K562 (cell line): ENCODE measurements at regions not wholly inside any gene's neighbourhood (a gene's known extent, or its start where the extent isn't known, plus 50 kb on each side); places are given as distances from the start of the nearest gene placed in this dataset.

Source experiments
- ATAC-seq: fragments of 200-7000 bp; cut with Tn5 transposase; 3 replicates; pipeline ENCODE4 v1.9.1; 2020; ENCODE audit warnings: moderate library complexity
- BruUV-seq: library from RNA; stranded (reverse); fragments of 400-500 nt; replicated peaks from 2 replicates; lab custom pipeline; 2021; lab: Mats Ljungman, UMichigan
- CTCF ChIA-PET: fragments of 300-600 bp; formaldehyde crosslinking; extraction: SDS; loops from one replicate; lab custom pipeline; 2021; ENCODE audit warnings: low intra/inter-chr PET ratio; lab: Yijun Ruan, JAX
- POLR2A ChIA-PET: fragments of 300-600, 350-650 bp; sonication (Branson Sonifier 250); formaldehyde crosslinking; extraction: SDS; loops from one replicate; lab custom pipeline; 2021; ENCODE audit warnings: antibody characterized with exemption, inconsistent platforms; lab: Yijun Ruan, JAX
- DNase-seq, 4 experiments: peaks; one replicate each; pipeline versions ENCODE4 v3.0.0 to v3.0.0-alpha.2; 2011 to 2018; ENCODE audit warnings: low spot score in 3 of 4, mixed read lengths in 3 of 4; ENCODE audit errors: extremely low read depth in 1 of 4
- FAIRE-seq: peaks from 2 replicates; lab custom pipeline; 2011; peaks lifted over from hg19 to GRCh38; lab: Jason Lieb, UNC
- H2AFZ ChIP-seq: 2 replicates; pipeline ENCODE4 v1.6.0; 2011; ENCODE audit warnings: low read depth, low read length, control low read depth, inconsistent platforms
- H3K27ac ChIP-seq: fragments of 200-600 bp; 3 replicates; pipeline ENCODE4 v1.8.0; 2011; ENCODE audit warnings: low read depth, mild to moderate bottlenecking, control low read depth, inconsistent platforms, low read length, moderate library complexity, mixed read lengths; ENCODE audit errors: extremely low read depth
- H3K27me3 ChIP-seq, 2 experiments: fragments of 300-600 bp in 1 of 2; 2 replicates in 1 of 2; 3 replicates in 1 of 2; pipeline versions ENCODE4 v1.6.0 to v1.8.0; 2011; ENCODE audit warnings: inconsistent platforms in 2 of 2, low read length in 2 of 2, mild to moderate bottlenecking in 1 of 2, mixed read lengths in 1 of 2, moderate library complexity in 1 of 2; ENCODE audit not compliant: control insufficient read depth in 2 of 2, insufficient read depth in 2 of 2
- H3K36me3 ChIP-seq: fragments of 300-600 bp; 3 replicates; pipeline ENCODE4 v1.8.0; 2011; ENCODE audit warnings: mild to moderate bottlenecking, low read length, inconsistent platforms; ENCODE audit not compliant: control insufficient read depth, insufficient read depth
- H3K4me1 ChIP-seq, 2 experiments: fragments of 200-600 bp in 1 of 2; replicated peaks in 1 of 2; 2 replicates in 1 of 2; 3 replicates in 1 of 2; pipeline versions ENCODE4 v1.5.1 to v1.8.0; 2011; ENCODE audit warnings: inconsistent platforms in 2 of 2, low read length in 2 of 2, mild to moderate bottlenecking in 1 of 2, mixed read lengths in 1 of 2, moderate library complexity in 1 of 2; ENCODE audit not compliant: control insufficient read depth in 2 of 2, insufficient read depth in 2 of 2
- H3K4me2 ChIP-seq: 2 replicates; pipeline ENCODE4 v1.6.1; 2011; ENCODE audit warnings: low read length, control low read depth, inconsistent platforms, mixed read lengths; ENCODE audit not compliant: insufficient read depth
- H3K4me3 ChIP-seq: fragments of 200-600 bp; sonication (generic), shearing (Covaris generic); 2 replicates; pipeline ENCODE4 v1.5.1; 2016; ENCODE audit warnings: control low read depth, inconsistent platforms
- H3K79me2 ChIP-seq: fragments of 200-600 bp; 3 replicates; pipeline ENCODE4 v1.8.0; 2011; ENCODE audit warnings: low read length, inconsistent platforms; ENCODE audit not compliant: control insufficient read depth, insufficient read depth
- H3K9ac ChIP-seq, 2 experiments: 2 replicates each; pipeline versions ENCODE4 v1.6.0 to v1.6.1; 2011; ENCODE audit warnings: low read depth in 2 of 2, low read length in 2 of 2, control low read depth in 1 of 2, inconsistent platforms in 1 of 2, mild to moderate bottlenecking in 1 of 2, mixed read lengths in 1 of 2; ENCODE audit not compliant: insufficient read depth in 1 of 2
- H3K9me1 ChIP-seq: one replicate; pipeline ENCODE4 v1.6.0; 2011; ENCODE audit warnings: inconsistent platforms, mild to moderate bottlenecking, low read length, moderate library complexity; ENCODE audit not compliant: control insufficient read depth, insufficient read depth
- H3K9me3 ChIP-seq: replicated peaks from 2 replicates; pipeline ENCODE4 v1.5.1; 2011; ENCODE audit warnings: low read depth, low read length, inconsistent platforms; ENCODE audit not compliant: control insufficient read depth, insufficient read depth
- H4K20me1 ChIP-seq: replicated peaks from 2 replicates; pipeline ENCODE4 v1.6.1; 2011; ENCODE audit warnings: low read length, inconsistent platforms, mixed read lengths; ENCODE audit not compliant: control insufficient read depth, insufficient read depth
- ADNP ChIP-seq: fragments of 200-800 bp; sonication (Bioruptor generic); IDR thresholded peaks from 2 replicates; pipeline ENCODE4 v1.6.1; 2016; ENCODE audit warnings: missing genetic modification characterization, missing compliant biosample characterization
- CAMTA2 ChIP-seq: fragments of 250-450 bp; sonication (Bioruptor Pico); conservative IDR thresholded peaks from 2 replicates; pipeline ENCODE4 v1.5.1; 2022
- DNMT1 ChIP-seq: fragments of 450-650 bp; IDR thresholded peaks from 2 replicates; pipeline ENCODE4 v1.6.1; 2016; ENCODE audit warnings: antibody characterized with exemption, mild to moderate bottlenecking
- HDAC6 ChIP-seq: IDR thresholded peaks from 2 replicates; pipeline ENCODE4 v1.6.1; 2012; ENCODE audit warnings: low read depth, mild to moderate bottlenecking, control low read depth, inconsistent platforms, low read length, moderate library complexity
- KLF13 ChIP-seq: fragments of 450-650 bp; IDR thresholded peaks from 2 replicates; pipeline ENCODE4 v1.6.1; 2016; ENCODE audit warnings: missing genetic modification characterization, low read depth, mild to moderate bottlenecking, missing compliant biosample characterization, moderate library complexity, borderline replicate concordance
- MYNN ChIP-seq, 2 experiments: sonication (generic); formaldehyde crosslinking in 1 of 2; IDR thresholded peaks; 2 replicates each; pipeline versions ENCODE4 v1.5.0 to v1.6.1; 2016 to 2020; ENCODE audit warnings: antibody characterized with exemption in 1 of 2, missing genetic modification reagents in 1 of 2
- SMAD1 ChIP-seq: fragments of 150-350 bp; IDR thresholded peaks from 2 replicates; pipeline ENCODE4 v1.6.1; 2014; ENCODE audit warnings: low read length, low read depth; ENCODE audit not compliant: partially characterized antibody
- SMAD3 ChIP-seq: fragments of 450-650 bp; formaldehyde crosslinking; conservative IDR thresholded peaks from 2 replicates; pipeline ENCODE4 v1.4.0; 2020; ENCODE audit warnings: mild to moderate bottlenecking
- TAL1 ChIP-seq: fragments of 450-650 bp; IDR thresholded peaks from 2 replicates; pipeline ENCODE4 v1.6.1; 2016; ENCODE audit warnings: mild to moderate bottlenecking
- TRIM28 ChIP-seq: fragments of 450-650 bp; IDR thresholded peaks from 2 replicates; pipeline ENCODE4 v1.6.1; 2017
- WGBS: fragments of 100-300 bp; shearing (Covaris generic); methylation state at CpG from one replicate; pipeline ENCODE4 v1.1.6; 2016; ENCODE audit warnings: low coverage, mixed read lengths; ENCODE audit not compliant: insufficient coverage; ENCODE audit errors: missing lambda C conversion rate; 5-methylcytosine and 5-hydroxymethylcytosine counted together
- in situ Hi-C: fragments of 300-500 bp; cut with MboI; formaldehyde crosslinking; loops from 4 replicates; pipeline ENCODE4 v1.15.0; 2018; ENCODE audit warnings: inconsistent platforms, mixed read lengths
- intact Hi-C: fragments of 100-400 bp; cut with micrococcal nuclease; formaldehyde crosslinking; loops from 2 replicates; pipeline ENCODE4 v1.14.2; 2022
- TF ChIP-seq, protein P1 (sequence below): fragments of 450-650 bp; formaldehyde crosslinking; IDR thresholded peaks from 2 replicates; pipeline ENCODE4 v1.4.0; 2020; ENCODE audit warnings: mild to moderate bottlenecking, moderate library complexity

DNA sequence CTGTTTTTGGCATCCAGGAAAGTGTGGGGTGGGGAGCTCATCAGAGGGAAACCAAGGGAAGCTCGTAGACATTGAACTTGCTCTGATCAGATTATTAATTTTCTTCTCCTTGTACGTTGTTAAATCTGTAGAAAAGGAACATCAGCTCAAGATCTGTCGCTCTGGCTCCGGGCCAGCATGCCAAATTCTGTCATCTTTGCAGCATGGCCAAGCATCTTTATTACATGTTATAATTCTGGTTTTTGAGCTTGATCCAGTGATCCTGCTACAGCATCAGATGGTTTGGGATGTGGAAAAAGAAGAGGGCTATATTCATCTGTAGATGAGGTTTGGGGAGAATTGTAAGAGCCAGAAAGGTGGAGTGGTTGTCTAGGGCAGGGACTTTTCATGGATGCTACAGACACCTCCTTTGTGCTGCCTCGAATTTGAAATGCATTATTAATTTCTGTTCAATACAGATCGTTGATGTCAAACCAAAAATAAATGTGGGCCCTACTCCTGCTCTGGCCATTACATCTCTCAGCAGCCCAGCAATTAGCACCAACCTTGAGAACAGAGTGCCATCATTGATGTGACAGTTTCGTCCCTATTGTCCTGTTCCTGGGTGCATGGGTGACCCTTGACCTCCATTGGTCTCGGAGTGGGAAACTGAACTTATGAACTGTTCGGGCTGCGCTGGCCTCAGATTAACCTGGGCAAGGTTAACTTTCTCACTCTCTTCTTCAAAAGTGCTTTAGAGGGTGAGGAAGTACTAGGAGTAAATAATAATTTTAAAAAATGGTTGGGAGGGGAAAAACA lies 250.8 kb downstream of the SOX4 start:
- under 1% methylated on average over 10 of the region's 10 CpGs for WGBS
- intact Hi-C loops: no loop called here

More for the DNA sequence above, 250.8 kb downstream of the SOX4 start:
- TF ChIP-seq TRIM28 (no peak), CAMTA2 (CRISPR knock-in tag) (no peak), KLF13 (no peak), TAL1 (no peak), DNMT1 (no peak), SMAD1 (no peak), SMAD3 (CRISPR knock-in tag) (no peak), HDAC6 (no peak), ADNP (tag) (no peak), MYNN (IDR thresholded peaks at IDR 0.05) (no peak), MYNN (CRISPR knock-in tag; IDR thresholded peaks at IDR 0.05) (no peak)
- TF ChIP-seq, protein P1, sequence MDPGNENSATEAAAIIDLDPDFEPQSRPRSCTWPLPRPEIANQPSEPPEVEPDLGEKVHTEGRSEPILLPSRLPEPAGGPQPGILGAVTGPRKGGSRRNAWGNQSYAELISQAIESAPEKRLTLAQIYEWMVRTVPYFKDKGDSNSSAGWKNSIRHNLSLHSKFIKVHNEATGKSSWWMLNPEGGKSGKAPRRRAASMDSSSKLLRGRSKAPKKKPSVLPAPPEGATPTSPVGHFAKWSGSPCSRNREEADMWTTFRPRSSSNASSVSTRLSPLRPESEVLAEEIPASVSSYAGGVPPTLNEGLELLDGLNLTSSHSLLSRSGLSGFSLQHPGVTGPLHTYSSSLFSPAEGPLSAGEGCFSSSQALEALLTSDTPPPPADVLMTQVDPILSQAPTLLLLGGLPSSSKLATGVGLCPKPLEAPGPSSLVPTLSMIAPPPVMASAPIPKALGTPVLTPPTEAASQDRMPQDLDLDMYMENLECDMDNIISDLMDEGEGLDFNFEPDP (CRISPR knock-in tag): no peak
- no peaks in the 10 kb centered on the region for H3K9me3 ChIP-seq
- H2AFZ ChIP-seq: no peak overlapping the region
- no peak overlapping the region for H3K9ac ChIP-seq
- H3K27ac ChIP-seq: no peak overlapping the region
- no peaks in the 10 kb centered on the region for H3K9me1 ChIP-seq
- ATAC-seq (no peak), DNase-seq (no peak), FAIRE-seq (no peak)
- H3K4me3 ChIP-seq: no peak overlapping the region
- H3K27me3 ChIP-seq: peaks cover 0 to 6% of the 10 kb centered on the region in 2 experiments; a peak in 2 of 5 replicates
- ChIA-PET CTCF (no interaction called here), POLR2A (no interaction called here)
- H3K4me2 ChIP-seq: no peak overlapping the region
- no peaks in the 10 kb centered on the region for H3K36me3 ChIP-seq
- no TSS peak for BruUV-seq
- no peaks in the 10 kb centered on the region for H3K4me1 ChIP-seq
- no peaks in the 10 kb centered on the region for H4K20me1 ChIP-seq
- in situ Hi-C loops: no loop called here
- H3K79me2 ChIP-seq: no peaks in the 10 kb centered on the region
